ENCODE measurements at regions not wholly inside any gene's neighbourhood (a gene's known extent, or its start where the extent isn't known, plus 50 kb on each side); places are given as distances from the start of the nearest gene placed in this dataset.

- no peak for ATAC-seq
- intact Hi-C loops (cut with DNase I), result no loop called here
- no peak for DNase-seq (ENCODE audit: missing footprints)
Measured at GRCh38 chr6:114514170-114514569, 171.3 kb upstream of the HS3ST5 start.

GRCh38 chr6:114471450-114471849 is 128.6 kb upstream of the HS3ST5 start:
- DNase-seq (ENCODE audit: missing footprints) (no peak), ATAC-seq (no peak)
- intact Hi-C loops (cut with DNase I), result no loop called here

GRCh38 chr6:114467931-114468330 is 125.1 kb upstream of the HS3ST5 start:
- intact Hi-C loops (cut with DNase I), result no loop called here
- ATAC-seq (no peak), DNase-seq (ENCODE audit: missing footprints) (no peak)

- DNase-seq (ENCODE audit: missing footprints) (no peak), ATAC-seq (no peak)
- intact Hi-C loops (cut with DNase I), result no loop called here
Measured at GRCh38 chr6:114465511-114465910, 122.7 kb upstream of the HS3ST5 start.

GRCh38 chr6:114453737-114454276 is 111.0 kb upstream of the HS3ST5 start:
- DNase-seq (ENCODE audit: missing footprints), result no peak
- intact Hi-C loops (cut with DNase I), result no loop called here
- ATAC-seq, result no peak

GRCh38 chr6:114452785-114453401 is 110.1 kb upstream of the HS3ST5 start:
- intact Hi-C loops (cut with DNase I), result no loop called here
- no peak for DNase-seq (ENCODE audit: missing footprints)
- no peak for ATAC-seq

GRCh38 chr6:114450631-114451030 is 107.8 kb upstream of the HS3ST5 start:
- intact Hi-C loops (cut with DNase I), result no loop called here
- DNase-seq (ENCODE audit: missing footprints) (no peak), ATAC-seq (no peak)

GRCh38 chr6:114449659-114450058 is 106.8 kb upstream of the HS3ST5 start:
- intact Hi-C loops (cut with DNase I), result no loop called here
- DNase-seq (ENCODE audit: missing footprints) (no peak), ATAC-seq (no peak)

- no peak for DNase-seq (ENCODE audit: missing footprints)
- no peak for ATAC-seq
- intact Hi-C loops (cut with DNase I), result no loop called here
Measured at GRCh38 chr6:114446342-114446741, 103.5 kb upstream of the HS3ST5 start.

GRCh38 chr6:114445846-114446245 is 103.0 kb upstream of the HS3ST5 start:
- DNase-seq (ENCODE audit: missing footprints), result no peak
- ATAC-seq, result no peak
- intact Hi-C loops (cut with DNase I), result no loop called here

- DNase-seq (ENCODE audit: missing footprints), result no peak
- ATAC-seq, result no peak
- intact Hi-C loops (cut with DNase I), result no loop called here
Measured at GRCh38 chr6:114439411-114439810, 96.6 kb upstream of the HS3ST5 start.

GRCh38 chr6:114437235-114437634 is 94.4 kb upstream of the HS3ST5 start:
- intact Hi-C loops (cut with DNase I), result no loop called here
- DNase-seq (ENCODE audit: missing footprints) (no peak), ATAC-seq (no peak)

GRCh38 chr6:114436691-114437090 is 93.9 kb upstream of the HS3ST5 start:
- no peak for ATAC-seq
- intact Hi-C loops (cut with DNase I), result no loop called here

GRCh38 chr6:114435985-114436384 is 93.2 kb upstream of the HS3ST5 start:
- intact Hi-C loops (cut with DNase I), result no loop called here
- no peak for ATAC-seq

More at GRCh38 chr6:114436691-114437090, 93.9 kb upstream of the HS3ST5 start:
- no peak for DNase-seq (ENCODE audit: missing footprints)

GRCh38 chr6:114432400-114432799 is 89.6 kb upstream of the HS3ST5 start:
- intact Hi-C loops (cut with DNase I), result no loop called here
- ATAC-seq, result no peak
- DNase-seq (ENCODE audit: missing footprints), result no peak

More at GRCh38 chr6:114435985-114436384, 93.2 kb upstream of the HS3ST5 start:
- no peak for DNase-seq (ENCODE audit: missing footprints)

GRCh38 chr6:114431641-114432040 is 88.8 kb upstream of the HS3ST5 start:
- intact Hi-C loops (cut with DNase I), result no loop called here
- no peak for DNase-seq (ENCODE audit: missing footprints)

GRCh38 chr6:114430534-114431124 is 87.8 kb upstream of the HS3ST5 start:
- intact Hi-C loops (cut with DNase I), result no loop called here
- DNase-seq (ENCODE audit: missing footprints) (no peak), ATAC-seq (no peak)

More at GRCh38 chr6:114431641-114432040, 88.8 kb upstream of the HS3ST5 start:
- ATAC-seq, result no peak

GRCh38 chr6:114428341-114428740 is 85.5 kb upstream of the HS3ST5 start:
- ATAC-seq (no peak), DNase-seq (ENCODE audit: missing footprints) (no peak)

GRCh38 chr6:114421199-114421598 is 78.4 kb upstream of the HS3ST5 start:
- DNase-seq (ENCODE audit: missing footprints), result no peak
- intact Hi-C loops (cut with DNase I), result no loop called here
- ATAC-seq, result no peak

More at GRCh38 chr6:114428341-114428740, 85.5 kb upstream of the HS3ST5 start:
- intact Hi-C loops (cut with DNase I), result no loop called here

GRCh38 chr6:114419175-114419574 is 76.4 kb upstream of the HS3ST5 start:
- DNase-seq (ENCODE audit: missing footprints) (no peak), ATAC-seq (no peak)
- intact Hi-C loops (cut with DNase I), result no loop called here
